ENCODE measurements at regions not wholly inside any gene's neighbourhood (a gene's known extent, or its start where the extent isn't known, plus 50 kb on each side); places are given as distances from the start of the nearest gene placed in this dataset.

DNA sequence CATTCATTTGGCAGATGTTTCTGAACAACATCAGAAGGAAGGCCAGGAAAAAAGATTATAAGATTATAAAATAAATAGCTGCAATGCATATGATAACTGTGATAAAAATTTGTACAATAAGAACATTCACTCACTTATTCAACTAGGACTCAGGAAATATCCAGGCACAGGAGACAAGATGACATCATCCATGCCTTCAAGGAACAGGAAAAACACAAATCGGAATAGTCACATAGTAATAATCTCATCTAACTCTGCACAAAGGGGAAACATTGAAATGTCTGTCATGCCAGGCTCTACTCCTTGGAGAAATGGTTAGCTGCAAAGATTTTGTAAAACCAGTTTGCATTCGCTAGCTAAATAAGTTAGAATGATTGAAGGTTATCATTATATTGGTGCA is 233.5 kb upstream of the AGTR1 start:
- Histone ChIP-seq H3K36me3 (ENCODE audit: insufficient read depth, low read length) (no peaks in the 10 kb centered on the region), H3K27ac (ENCODE audit: low read depth, low read length) (no peak overlapping the region), H3K27me3 (ENCODE audit: control insufficient read depth in 1 of 2, insufficient read depth in 2 of 2, low read length in 2 of 2) (no peaks in the 10 kb centered on the region), H3K4me3 (ENCODE audit: low read depth in 1 of 2, low read length in 2 of 2) (no peak overlapping the region), H3K9me3 (ENCODE audit: low read length) (no peaks in the 10 kb centered on the region), H3K4me1 (ENCODE audit: insufficient read depth, low read length) (peaks cover 11% of the 10 kb centered on the region), H3K9ac (ENCODE audit: low read length) (no peak overlapping the region)

DNA sequence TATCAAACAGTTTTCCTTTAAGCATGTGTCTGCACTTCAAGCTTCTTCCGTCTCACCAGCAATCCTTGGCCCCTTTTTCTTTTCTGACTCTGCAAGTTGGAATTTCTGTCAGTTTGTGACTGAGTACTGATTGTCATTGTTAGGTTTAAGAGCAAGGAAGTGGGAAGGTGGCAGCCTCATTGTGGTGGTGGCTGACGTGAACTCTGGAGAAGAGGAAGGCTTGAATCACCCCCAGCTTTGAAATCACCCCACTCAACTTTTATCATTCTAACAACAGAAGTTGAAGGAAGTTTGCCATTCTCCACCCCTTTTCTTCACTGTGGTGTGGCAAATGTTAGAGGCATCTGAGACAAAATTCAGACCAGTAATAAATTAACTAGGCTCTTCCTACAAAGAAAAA is 231.6 kb upstream of the AGTR1 start:
- H3K4me3 ChIP-seq (ENCODE audit: low read depth in 1 of 2, low read length in 2 of 2): no peak overlapping the region

DNA sequence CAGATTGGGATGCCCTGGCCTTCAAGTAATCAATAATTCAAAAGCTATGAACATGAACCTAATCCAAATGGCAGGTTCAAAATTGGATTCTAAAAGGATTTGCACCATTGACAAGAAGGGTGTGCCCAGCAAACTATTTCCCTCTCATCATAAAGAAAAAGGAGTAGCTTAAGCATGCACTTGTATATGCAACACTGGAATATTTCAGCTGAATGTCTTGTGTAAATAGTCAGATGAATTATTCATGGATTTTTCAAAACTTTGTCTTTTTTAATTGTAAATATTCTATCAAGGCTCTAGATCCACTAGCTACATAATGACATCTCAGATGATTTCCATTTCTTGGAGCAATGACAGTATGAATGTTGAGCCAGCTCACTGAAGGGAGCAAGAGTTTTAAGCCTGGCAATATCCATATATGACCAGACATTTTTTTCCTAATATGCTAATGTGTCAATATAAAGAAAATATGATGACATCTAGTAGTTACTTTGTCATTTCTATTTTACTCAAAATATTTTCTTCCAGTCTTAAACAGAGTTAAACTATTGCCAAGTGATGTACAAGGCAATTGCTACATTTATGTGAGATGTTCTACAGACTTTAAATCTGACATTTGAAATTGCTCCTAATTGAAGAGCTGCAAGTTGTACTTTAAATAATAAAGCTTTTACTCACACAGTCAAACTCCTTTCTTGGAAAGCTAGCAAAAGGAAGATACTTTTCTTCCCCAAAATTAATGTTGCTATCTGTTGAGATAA is 230.5 kb upstream of the AGTR1 start:
- peaks cover 11% of the 10 kb centered on the region for H3K4me1 ChIP-seq (ENCODE audit: insufficient read depth, low read length)
- H3K27me3 ChIP-seq (ENCODE audit: control insufficient read depth in 1 of 2, insufficient read depth in 2 of 2, low read length in 2 of 2): no peaks in the 10 kb centered on the region
- H3K27ac ChIP-seq (ENCODE audit: low read depth, low read length): no peak overlapping the region
- H3K4me3 ChIP-seq (ENCODE audit: low read depth in 1 of 2, low read length in 2 of 2): no peak overlapping the region
- no peaks in the 10 kb centered on the region for H3K36me3 ChIP-seq (ENCODE audit: insufficient read depth, low read length)
- no peak overlapping the region for H3K9ac ChIP-seq (ENCODE audit: low read length)
- no peaks in the 10 kb centered on the region for H3K9me3 ChIP-seq (ENCODE audit: low read length)

More for the DNA sequence above, 231.6 kb upstream of the AGTR1 start:
- H3K9ac ChIP-seq (ENCODE audit: low read length): no peak overlapping the region
- no peaks in the 10 kb centered on the region for H3K9me3 ChIP-seq (ENCODE audit: low read length)
- H3K36me3 ChIP-seq (ENCODE audit: insufficient read depth, low read length): no peaks in the 10 kb centered on the region
- H3K27me3 ChIP-seq (ENCODE audit: control insufficient read depth in 1 of 2, insufficient read depth in 2 of 2, low read length in 2 of 2): no peaks in the 10 kb centered on the region
- peaks cover 11% of the 10 kb centered on the region for H3K4me1 ChIP-seq (ENCODE audit: insufficient read depth, low read length)
- no peak overlapping the region for H3K27ac ChIP-seq (ENCODE audit: low read depth, low read length)

DNA sequence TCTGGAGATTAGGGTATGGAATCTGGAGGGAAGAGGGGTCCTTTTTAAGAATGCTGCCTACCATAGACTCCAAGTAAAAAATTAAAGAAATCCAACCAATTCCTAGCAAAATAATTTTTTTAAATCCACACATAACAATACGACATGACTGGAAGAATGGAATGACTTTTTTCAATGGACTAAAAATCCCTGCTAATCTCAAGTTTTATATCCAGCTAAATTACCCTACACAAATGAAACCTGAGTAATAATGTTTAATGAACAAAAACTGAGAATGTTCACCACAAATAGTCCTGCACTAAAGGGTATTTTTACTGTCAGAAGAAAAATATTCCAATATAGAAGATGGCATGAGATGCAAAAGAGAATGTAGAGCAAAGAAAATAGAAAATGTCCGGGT is 220.3 kb upstream of the AGTR1 start:
- Histone ChIP-seq H3K4me3 (ENCODE audit: low read depth in 1 of 2, low read length in 2 of 2) (no peak overlapping the region), H3K9me3 (ENCODE audit: low read length) (no peaks in the 10 kb centered on the region), H3K36me3 (ENCODE audit: insufficient read depth, low read length) (no peaks in the 10 kb centered on the region), H3K27me3 (ENCODE audit: control insufficient read depth in 1 of 2, insufficient read depth in 2 of 2, low read length in 2 of 2) (no peaks in the 10 kb centered on the region), H3K27ac (ENCODE audit: low read depth, low read length) (no peak overlapping the region), H3K4me1 (ENCODE audit: insufficient read depth, low read length) (no peaks in the 10 kb centered on the region), H3K9ac (ENCODE audit: low read length) (no peak overlapping the region)

DNA sequence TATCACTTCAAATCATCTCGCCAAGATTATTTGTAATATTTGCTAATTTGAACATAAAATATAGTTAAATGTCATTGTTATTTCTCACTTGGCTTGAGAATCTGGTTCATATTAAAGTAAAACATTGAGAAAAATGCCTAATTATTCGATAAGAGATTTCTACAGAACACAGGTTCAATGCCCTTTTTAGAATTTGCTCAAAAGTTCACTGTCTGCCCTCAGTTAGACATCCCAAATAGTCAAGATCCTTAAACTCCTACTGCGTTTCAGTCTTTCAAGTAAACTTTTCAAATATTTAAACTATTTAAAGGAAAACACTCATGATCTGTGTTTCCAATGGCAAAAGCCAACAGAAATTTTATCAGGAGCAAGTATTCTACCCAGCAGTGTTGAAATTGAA is 204.1 kb upstream of the AGTR1 start:
- H3K9me3 ChIP-seq (ENCODE audit: low read length): no peaks in the 10 kb centered on the region
- no peak overlapping the region for H3K4me3 ChIP-seq (ENCODE audit: low read depth in 1 of 2, low read length in 2 of 2)
- H3K27ac ChIP-seq (ENCODE audit: low read depth, low read length): no peak overlapping the region
- H3K27me3 ChIP-seq (ENCODE audit: control insufficient read depth in 1 of 2, insufficient read depth in 2 of 2, low read length in 2 of 2): no peaks in the 10 kb centered on the region
- H3K36me3 ChIP-seq (ENCODE audit: insufficient read depth, low read length): no peaks in the 10 kb centered on the region
- no peaks in the 10 kb centered on the region for H3K4me1 ChIP-seq (ENCODE audit: insufficient read depth, low read length)
- H3K9ac ChIP-seq (ENCODE audit: low read length): no peak overlapping the region

DNA sequence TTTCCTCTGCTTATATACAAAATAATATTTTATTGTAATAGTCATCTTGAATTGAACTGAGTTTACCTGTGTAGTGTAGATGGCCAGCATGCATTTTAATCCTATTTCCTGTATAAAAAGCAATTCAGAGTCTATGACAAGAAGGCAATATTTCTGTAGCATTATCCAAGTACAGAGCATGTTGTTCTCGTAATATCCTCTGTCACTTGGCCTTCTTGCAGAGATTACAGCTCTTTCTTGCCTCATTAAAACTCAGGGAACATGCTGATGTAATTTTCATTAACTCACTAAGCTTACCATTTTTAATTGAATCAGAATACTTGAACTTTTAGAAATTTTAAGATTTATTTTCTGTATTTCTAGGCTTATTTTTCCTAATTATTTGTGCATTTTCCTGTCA is 203.3 kb upstream of the AGTR1 start:
- no peaks in the 10 kb centered on the region for H3K36me3 ChIP-seq (ENCODE audit: insufficient read depth, low read length)
- no peak overlapping the region for H3K4me3 ChIP-seq (ENCODE audit: low read depth in 1 of 2, low read length in 2 of 2)
- H3K4me1 ChIP-seq (ENCODE audit: insufficient read depth, low read length): no peaks in the 10 kb centered on the region
- no peaks in the 10 kb centered on the region for H3K27me3 ChIP-seq (ENCODE audit: control insufficient read depth in 1 of 2, insufficient read depth in 2 of 2, low read length in 2 of 2)
- H3K27ac ChIP-seq (ENCODE audit: low read depth, low read length): no peak overlapping the region
- H3K9ac ChIP-seq (ENCODE audit: low read length): no peak overlapping the region
- H3K9me3 ChIP-seq (ENCODE audit: low read length): no peaks in the 10 kb centered on the region

DNA sequence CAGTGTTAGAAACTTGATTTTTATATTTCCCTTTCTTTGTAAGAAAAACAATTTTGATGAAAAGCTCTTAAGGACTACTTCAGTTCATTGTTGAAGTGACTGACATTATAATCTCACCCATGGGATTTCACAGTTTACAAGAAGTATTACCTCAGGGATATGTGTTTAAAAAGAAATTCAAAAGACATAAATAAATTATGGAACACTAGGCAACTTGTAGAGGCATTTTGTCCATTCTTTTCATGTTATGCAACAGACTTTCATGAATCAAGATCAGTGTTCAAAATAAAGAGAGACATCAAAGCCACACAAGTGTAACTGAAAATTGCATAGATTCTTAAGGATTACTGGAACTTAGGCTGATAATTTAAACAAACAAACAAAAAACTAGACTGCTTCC is 196.8 kb upstream of the AGTR1 start:
- no peaks in the 10 kb centered on the region for H3K9me3 ChIP-seq (ENCODE audit: low read length)
- H3K9ac ChIP-seq (ENCODE audit: low read length): no peak overlapping the region
- no peaks in the 10 kb centered on the region for H3K36me3 ChIP-seq (ENCODE audit: insufficient read depth, low read length)
- H3K27me3 ChIP-seq (ENCODE audit: control insufficient read depth in 1 of 2, insufficient read depth in 2 of 2, low read length in 2 of 2): no peaks in the 10 kb centered on the region
- no peaks in the 10 kb centered on the region for H3K4me1 ChIP-seq (ENCODE audit: insufficient read depth, low read length)
- no peak overlapping the region for H3K27ac ChIP-seq (ENCODE audit: low read depth, low read length)
- no peak overlapping the region for H3K4me3 ChIP-seq (ENCODE audit: low read depth in 1 of 2, low read length in 2 of 2)

DNA sequence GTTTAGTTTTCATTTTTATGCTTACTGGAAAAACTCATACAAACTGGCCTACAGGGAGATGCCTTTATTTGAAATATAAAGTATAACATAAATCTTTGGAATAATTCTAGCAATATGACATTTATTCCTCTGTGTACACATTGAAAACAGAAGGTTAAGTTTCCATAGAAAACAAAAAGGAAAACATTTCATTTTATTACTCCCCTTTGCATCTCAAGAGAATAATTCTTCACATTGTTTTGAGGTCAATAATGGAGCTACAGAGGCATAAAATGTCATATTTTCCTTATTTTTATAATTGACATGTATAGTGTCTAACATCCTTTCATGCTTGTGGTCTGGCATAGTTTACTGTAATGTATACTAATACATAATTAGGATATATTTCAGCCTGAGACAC is 187.6 kb upstream of the AGTR1 start:
- H3K9me3 ChIP-seq (ENCODE audit: low read length): no peaks in the 10 kb centered on the region
- no peak overlapping the region for H3K4me3 ChIP-seq (ENCODE audit: low read depth in 1 of 2, low read length in 2 of 2)
- H3K9ac ChIP-seq (ENCODE audit: low read length): no peak overlapping the region
- H3K4me1 ChIP-seq (ENCODE audit: insufficient read depth, low read length): peaks cover 4% of the 10 kb centered on the region
- H3K27me3 ChIP-seq (ENCODE audit: control insufficient read depth in 1 of 2, insufficient read depth in 2 of 2, low read length in 2 of 2): no peaks in the 10 kb centered on the region
- no peaks in the 10 kb centered on the region for H3K36me3 ChIP-seq (ENCODE audit: insufficient read depth, low read length)
- no peak overlapping the region for H3K27ac ChIP-seq (ENCODE audit: low read depth, low read length)

DNA sequence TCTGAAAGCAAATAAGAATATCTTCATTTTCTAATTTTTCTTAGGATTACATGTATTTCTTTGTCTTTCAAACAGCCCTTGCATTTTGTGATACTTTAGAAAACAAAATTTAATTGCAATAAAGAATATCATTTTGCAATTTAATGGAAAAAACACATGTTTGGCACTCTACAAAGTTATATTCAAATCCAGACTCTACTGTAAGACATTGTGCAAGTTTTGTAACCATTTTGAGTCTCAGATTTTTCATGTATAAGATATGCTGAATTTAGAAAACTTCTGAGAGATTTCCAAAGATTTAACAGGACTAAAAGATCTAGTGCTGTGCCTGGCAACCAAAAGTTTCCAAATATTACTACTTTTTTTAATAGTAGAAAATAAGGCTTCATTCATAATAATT is 187.1 kb upstream of the AGTR1 start:
- Histone ChIP-seq H3K27ac (ENCODE audit: low read depth, low read length) (no peak overlapping the region), H3K36me3 (ENCODE audit: insufficient read depth, low read length) (no peaks in the 10 kb centered on the region), H3K4me1 (ENCODE audit: insufficient read depth, low read length) (peaks cover 4% of the 10 kb centered on the region), H3K4me3 (ENCODE audit: low read depth in 1 of 2, low read length in 2 of 2) (no peak overlapping the region), H3K9ac (ENCODE audit: low read length) (no peak overlapping the region), H3K9me3 (ENCODE audit: low read length) (no peaks in the 10 kb centered on the region), H3K27me3 (ENCODE audit: control insufficient read depth in 1 of 2, insufficient read depth in 2 of 2, low read length in 2 of 2) (no peaks in the 10 kb centered on the region)

DNA sequence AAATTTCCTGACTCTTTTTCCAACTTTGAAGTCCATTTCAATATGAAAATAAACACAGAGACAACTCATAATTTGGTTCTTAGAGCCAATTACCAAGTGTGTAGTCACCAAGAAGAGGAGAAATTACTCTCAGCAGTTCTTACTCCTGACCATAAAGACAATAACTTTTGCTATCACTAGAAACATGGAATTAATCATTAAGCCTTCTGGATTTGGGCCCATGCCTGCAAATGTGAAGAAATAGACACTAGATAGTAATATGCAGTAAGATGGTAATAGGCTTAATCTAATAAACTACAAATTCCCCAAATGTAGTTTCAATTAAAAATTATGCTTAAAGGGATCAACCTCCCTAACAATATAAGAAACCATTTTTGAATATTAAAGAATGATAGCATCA is 185.1 kb upstream of the AGTR1 start:
- no peaks in the 10 kb centered on the region for H3K9me3 ChIP-seq (ENCODE audit: low read length)
- no peaks in the 10 kb centered on the region for H3K27me3 ChIP-seq (ENCODE audit: control insufficient read depth in 1 of 2, insufficient read depth in 2 of 2, low read length in 2 of 2)
- H3K36me3 ChIP-seq (ENCODE audit: insufficient read depth, low read length): no peaks in the 10 kb centered on the region
- peaks cover 4% of the 10 kb centered on the region for H3K4me1 ChIP-seq (ENCODE audit: insufficient read depth, low read length)
- H3K27ac ChIP-seq (ENCODE audit: low read depth, low read length): no peak overlapping the region
- H3K9ac ChIP-seq (ENCODE audit: low read length): no peak overlapping the region
- no peak overlapping the region for H3K4me3 ChIP-seq (ENCODE audit: low read depth in 1 of 2, low read length in 2 of 2)

DNA sequence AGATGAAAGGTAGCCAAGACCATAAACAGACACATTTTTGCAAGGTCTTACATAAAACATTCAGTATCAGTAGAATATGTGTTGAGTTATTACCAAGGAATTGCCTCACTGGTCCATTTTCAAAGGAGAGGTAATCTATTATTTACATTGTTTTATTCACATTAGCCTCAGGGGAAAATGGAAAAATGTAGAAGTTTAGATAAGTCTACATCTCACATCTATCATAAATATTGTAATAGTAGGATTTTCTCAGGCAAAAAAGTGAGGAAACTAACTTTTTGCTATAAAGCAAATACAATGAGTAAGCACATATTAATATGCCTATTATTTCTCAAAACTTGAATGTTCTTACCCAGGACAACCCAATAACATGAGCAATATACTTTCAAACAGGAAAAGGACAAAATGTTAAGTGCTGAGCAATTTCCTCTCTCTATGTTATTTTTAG is 184.6 kb upstream of the AGTR1 start:
- no peaks in the 10 kb centered on the region for H3K36me3 ChIP-seq (ENCODE audit: insufficient read depth, low read length)
- no peaks in the 10 kb centered on the region for H3K9me3 ChIP-seq (ENCODE audit: low read length)
- H3K27ac ChIP-seq (ENCODE audit: low read depth, low read length): no peak overlapping the region
- H3K27me3 ChIP-seq (ENCODE audit: control insufficient read depth in 1 of 2, insufficient read depth in 2 of 2, low read length in 2 of 2): no peaks in the 10 kb centered on the region
- H3K4me1 ChIP-seq (ENCODE audit: insufficient read depth, low read length): peaks cover 4% of the 10 kb centered on the region
- H3K9ac ChIP-seq (ENCODE audit: low read length): no peak overlapping the region
- H3K4me3 ChIP-seq (ENCODE audit: low read depth in 1 of 2, low read length in 2 of 2): no peak overlapping the region

DNA sequence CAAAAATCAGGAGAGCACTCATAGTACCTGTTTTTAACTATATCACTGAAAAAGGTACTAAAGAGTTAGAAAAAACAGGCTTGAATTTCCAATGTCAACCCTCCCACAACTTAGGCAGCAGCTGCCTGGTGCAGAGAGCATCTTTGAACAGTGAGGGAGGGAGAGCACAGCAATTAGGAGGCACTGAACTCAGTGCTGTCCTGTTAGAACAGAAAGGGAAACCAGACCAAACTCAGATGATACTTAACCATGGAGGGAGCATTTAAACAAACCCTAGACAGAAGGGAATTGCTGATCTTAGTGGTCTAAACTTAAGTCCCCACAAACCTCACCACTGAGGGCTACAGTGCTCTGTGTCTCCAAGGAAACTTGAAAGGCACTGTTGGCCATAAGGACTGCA is 179.2 kb upstream of the AGTR1 start:
- Histone ChIP-seq H3K9ac (ENCODE audit: low read length) (no peak overlapping the region), H3K9me3 (ENCODE audit: low read length) (no peaks in the 10 kb centered on the region), H3K36me3 (ENCODE audit: insufficient read depth, low read length) (no peaks in the 10 kb centered on the region), H3K27me3 (ENCODE audit: control insufficient read depth in 1 of 2, insufficient read depth in 2 of 2, low read length in 2 of 2) (no peaks in the 10 kb centered on the region), H3K4me3 (ENCODE audit: low read depth in 1 of 2, low read length in 2 of 2) (no peak overlapping the region), H3K27ac (ENCODE audit: low read depth, low read length) (no peak overlapping the region), H3K4me1 (ENCODE audit: insufficient read depth, low read length) (no peaks in the 10 kb centered on the region)
